Activated CD8-positive, alpha-beta T cell treated with anti-CD3 and anti-CD28 coated beads for 36 hours (primary cell): ENCODE measurements at regions not wholly inside any gene's neighbourhood (a gene's known extent, or its start where the extent isn't known, plus 50 kb on each side); places are given as distances from the start of the nearest gene placed in this dataset.

Source experiments
- ATAC-seq: fragments of 200-7000 bp; cut with Tn5 transposase; one replicate; pipeline ENCODE4 v1.10.0; 2021; ENCODE audit warnings: mild to moderate bottlenecking, moderate library complexity
- CTCF ChIA-PET: fragments of 350-600 bp; sonication (Branson Sonifier 250); formaldehyde crosslinking; loops from one replicate; lab custom pipeline; 2021; ENCODE audit warnings: antibody characterized with exemption; lab: Charles Lee
- POLR2A ChIA-PET: fragments of 350-600 bp; sonication (Branson Sonifier 250); formaldehyde crosslinking; loops from one replicate; lab custom pipeline; 2021; ENCODE audit warnings: antibody characterized with exemption; lab: Charles Lee
- DNase-seq: peaks from one replicate; pipeline ENCODE4 v3.0.0-alpha.2; 2020
- H3K27ac Mint-ChIP-seq: one replicate; pipeline ENCODE4 v1.8.0; 2021; ENCODE audit warnings: mild to moderate bottlenecking, mixed read lengths
- H3K27me3 Mint-ChIP-seq: one replicate; pipeline ENCODE4 v1.8.0; 2021; ENCODE audit warnings: mixed read lengths
- H3K36me3 Mint-ChIP-seq: one replicate; pipeline ENCODE4 v1.8.0; 2021; ENCODE audit warnings: low read depth, mixed read lengths
- H3K4me1 Mint-ChIP-seq: one replicate; pipeline ENCODE4 v1.8.0; 2021; ENCODE audit warnings: low read depth, mixed read lengths
- H3K4me3 Mint-ChIP-seq: one replicate; pipeline ENCODE4 v1.8.0; 2021; ENCODE audit warnings: mild to moderate bottlenecking, moderate library complexity, mixed read lengths
- H3K9me3 Mint-ChIP-seq: one replicate; pipeline ENCODE4 v1.8.0; 2021; ENCODE audit warnings: mixed read lengths
- intact Hi-C: fragments of 100-400 bp; cut with micrococcal nuclease; formaldehyde crosslinking; loops from one replicate; pipeline ENCODE4 v1.10.0; 2022
- TF ChIP-seq, protein P1 (sequence below): fragments of 200-600 bp; IDR thresholded peaks from one replicate; pipeline ENCODE4 v1.8.0; 2022; ENCODE audit warnings: antibody characterized with exemption, mild to moderate bottlenecking

DNA sequence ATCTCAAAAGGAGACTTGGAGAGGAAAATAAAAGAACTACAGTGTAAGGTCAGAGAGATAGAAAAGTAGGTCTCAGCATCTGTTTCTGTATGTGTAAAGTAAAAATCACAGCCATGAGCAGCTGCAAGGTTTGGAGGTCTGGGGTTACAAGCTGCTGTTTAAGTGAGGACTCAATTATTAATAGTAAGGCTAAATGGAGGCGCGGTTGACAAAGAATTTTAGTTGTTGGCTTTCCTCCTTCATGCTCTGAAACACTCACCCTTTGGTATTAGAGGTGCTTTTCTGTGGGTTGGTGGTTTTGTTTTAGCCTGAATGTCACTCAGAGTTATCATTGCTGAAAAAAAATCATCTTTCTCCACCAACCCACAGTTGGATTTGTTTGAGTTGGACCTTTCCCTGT is 59.8 kb upstream of the HAO2 start:
- ATAC-seq (no peak), DNase-seq (no peak)
- CTCF ChIA-PET, result no interaction called here
- intact Hi-C loops, result no loop called here
- Mint-ChIP-seq H3K36me3 (no peaks in the 10 kb centered on the region), H3K27me3 (peaks cover 27% of the 10 kb centered on the region), H3K4me3 (no peak overlapping the region), H3K4me1 (no peaks in the 10 kb centered on the region), H3K27ac (no peak overlapping the region), H3K9me3 (no peaks in the 10 kb centered on the region)
- TF ChIP-seq, protein P1, sequence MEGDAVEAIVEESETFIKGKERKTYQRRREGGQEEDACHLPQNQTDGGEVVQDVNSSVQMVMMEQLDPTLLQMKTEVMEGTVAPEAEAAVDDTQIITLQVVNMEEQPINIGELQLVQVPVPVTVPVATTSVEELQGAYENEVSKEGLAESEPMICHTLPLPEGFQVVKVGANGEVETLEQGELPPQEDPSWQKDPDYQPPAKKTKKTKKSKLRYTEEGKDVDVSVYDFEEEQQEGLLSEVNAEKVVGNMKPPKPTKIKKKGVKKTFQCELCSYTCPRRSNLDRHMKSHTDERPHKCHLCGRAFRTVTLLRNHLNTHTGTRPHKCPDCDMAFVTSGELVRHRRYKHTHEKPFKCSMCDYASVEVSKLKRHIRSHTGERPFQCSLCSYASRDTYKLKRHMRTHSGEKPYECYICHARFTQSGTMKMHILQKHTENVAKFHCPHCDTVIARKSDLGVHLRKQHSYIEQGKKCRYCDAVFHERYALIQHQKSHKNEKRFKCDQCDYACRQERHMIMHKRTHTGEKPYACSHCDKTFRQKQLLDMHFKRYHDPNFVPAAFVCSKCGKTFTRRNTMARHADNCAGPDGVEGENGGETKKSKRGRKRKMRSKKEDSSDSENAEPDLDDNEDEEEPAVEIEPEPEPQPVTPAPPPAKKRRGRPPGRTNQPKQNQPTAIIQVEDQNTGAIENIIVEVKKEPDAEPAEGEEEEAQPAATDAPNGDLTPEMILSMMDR, result no peak
- POLR2A ChIA-PET, result no interaction called here

DNA sequence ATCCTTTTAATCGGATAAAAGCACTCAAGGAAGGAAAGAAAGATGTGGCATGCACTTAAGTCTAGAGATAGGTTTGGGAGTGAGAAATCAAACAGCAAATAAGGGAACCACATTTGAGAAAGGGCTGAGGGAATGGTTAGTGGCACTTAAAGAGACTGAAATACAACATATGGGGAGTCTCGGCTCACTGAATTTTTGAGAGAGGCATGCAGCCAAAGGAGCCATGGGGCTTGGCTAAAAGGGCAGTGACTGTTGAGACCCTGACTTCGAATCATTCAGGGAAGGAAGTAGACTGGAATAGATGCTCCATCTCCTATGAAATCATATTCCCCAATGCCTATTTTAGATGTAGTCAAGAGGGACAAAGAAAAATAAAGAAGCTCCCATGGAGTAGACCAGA is 58.3 kb upstream of the HAO2 start:
- Mint-ChIP-seq H3K4me3 (no peak overlapping the region), H3K27me3 (peaks cover 27% of the 10 kb centered on the region), H3K9me3 (no peaks in the 10 kb centered on the region), H3K4me1 (no peaks in the 10 kb centered on the region), H3K36me3 (no peaks in the 10 kb centered on the region), H3K27ac (no peak overlapping the region)
- no peak for ATAC-seq
- DNase-seq, result no peak
- POLR2A ChIA-PET, result no interaction called here
- intact Hi-C loops, result no loop called here
- TF ChIP-seq, protein P1, result no peak
- CTCF ChIA-PET, result no interaction called here

DNA sequence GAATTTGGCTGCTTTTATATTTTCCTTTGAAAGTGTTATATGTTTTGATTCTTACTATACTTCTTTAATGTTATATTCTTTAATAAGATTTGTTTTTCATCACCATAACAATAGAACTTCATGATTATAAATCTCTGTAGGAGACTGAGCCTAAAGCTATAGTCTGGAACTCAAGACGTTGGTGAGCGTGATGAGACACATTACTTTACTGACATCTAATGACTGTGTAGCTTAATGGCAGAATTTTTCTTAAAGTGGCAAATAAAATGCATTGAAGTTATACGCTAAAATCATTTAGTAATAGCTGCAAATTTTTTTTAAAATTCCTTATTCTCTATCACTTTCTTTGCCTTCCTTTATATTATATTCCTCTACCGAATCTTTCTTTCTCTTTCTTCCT is 56.1 kb upstream of the HAO2 start:
- DNase-seq (no peak), ATAC-seq (no peak)
- TF ChIP-seq, protein P1, result no peak
- H3K9me3 Mint-ChIP-seq, result no peaks in the 10 kb centered on the region
- intact Hi-C loops, result no loop called here
- no peaks in the 10 kb centered on the region for H3K4me1 Mint-ChIP-seq
- H3K36me3 Mint-ChIP-seq, result no peaks in the 10 kb centered on the region
- H3K4me3 Mint-ChIP-seq, result no peak overlapping the region
- POLR2A ChIA-PET, result no interaction called here
- H3K27me3 Mint-ChIP-seq, result peaks cover 18% of the 10 kb centered on the region
- CTCF ChIA-PET, result interaction anchor here (0.9 to 1.1 kb wide), 2 partner anchors 37 to 58 kb away, joined by 3 read pairs; no protein-coding TSS in a partner anchor
- H3K27ac Mint-ChIP-seq, result no peak overlapping the region

DNA sequence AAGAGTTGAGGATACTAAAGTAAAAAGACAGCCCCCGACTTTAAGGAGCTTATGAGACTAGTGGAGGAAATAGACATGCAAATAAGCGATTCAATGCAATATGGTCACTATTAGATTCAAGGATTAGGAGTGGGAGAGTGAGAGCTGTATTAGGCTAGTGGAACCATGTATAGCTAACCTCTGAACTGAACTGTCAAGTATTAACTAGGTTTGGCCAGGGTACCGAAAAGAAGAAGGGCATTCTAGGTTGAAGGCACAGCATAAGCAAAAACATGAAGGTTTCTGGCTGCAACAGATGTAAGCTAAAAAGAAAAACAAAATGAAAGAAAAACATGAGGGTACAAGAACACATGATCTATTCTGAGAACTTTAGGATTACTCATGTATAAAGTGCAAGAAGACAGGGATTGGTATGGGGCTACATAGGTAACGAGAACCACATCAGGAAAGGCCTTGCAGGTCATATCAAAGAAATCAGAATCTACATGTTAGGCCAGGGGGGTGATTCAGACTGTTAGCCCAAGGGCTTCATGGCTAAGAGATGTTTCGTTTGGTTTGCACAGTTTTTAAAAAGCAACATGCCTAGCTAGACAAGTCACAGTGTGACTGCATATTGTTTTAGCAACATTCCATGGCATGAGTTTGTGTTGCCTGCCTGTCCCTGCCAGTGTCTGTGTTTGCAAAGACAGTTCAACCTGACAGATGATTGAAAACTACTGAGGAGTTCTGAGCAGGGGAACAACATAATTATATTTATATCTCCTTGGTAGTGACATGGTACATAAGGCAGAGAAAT is 54.4 kb upstream of the HAO2 start:
- intact Hi-C loops, result no loop called here
- no peak for ATAC-seq
- H3K9me3 Mint-ChIP-seq, result no peaks in the 10 kb centered on the region
- no peak overlapping the region for H3K27ac Mint-ChIP-seq
- peaks cover 8% of the 10 kb centered on the region for H3K27me3 Mint-ChIP-seq
- CTCF ChIA-PET, result interaction anchor here (1.4 to 2.1 kb wide), 2 partner anchors 13 to 39 kb away, joined by 3 to 8 read pairs; no protein-coding TSS in a partner anchor
- no peaks in the 10 kb centered on the region for H3K4me1 Mint-ChIP-seq
- H3K4me3 Mint-ChIP-seq, result no peak overlapping the region
- DNase-seq, result no peak
- H3K36me3 Mint-ChIP-seq, result no peaks in the 10 kb centered on the region
- TF ChIP-seq, protein P1, result no peak
- POLR2A ChIA-PET, result no interaction called here

DNA sequence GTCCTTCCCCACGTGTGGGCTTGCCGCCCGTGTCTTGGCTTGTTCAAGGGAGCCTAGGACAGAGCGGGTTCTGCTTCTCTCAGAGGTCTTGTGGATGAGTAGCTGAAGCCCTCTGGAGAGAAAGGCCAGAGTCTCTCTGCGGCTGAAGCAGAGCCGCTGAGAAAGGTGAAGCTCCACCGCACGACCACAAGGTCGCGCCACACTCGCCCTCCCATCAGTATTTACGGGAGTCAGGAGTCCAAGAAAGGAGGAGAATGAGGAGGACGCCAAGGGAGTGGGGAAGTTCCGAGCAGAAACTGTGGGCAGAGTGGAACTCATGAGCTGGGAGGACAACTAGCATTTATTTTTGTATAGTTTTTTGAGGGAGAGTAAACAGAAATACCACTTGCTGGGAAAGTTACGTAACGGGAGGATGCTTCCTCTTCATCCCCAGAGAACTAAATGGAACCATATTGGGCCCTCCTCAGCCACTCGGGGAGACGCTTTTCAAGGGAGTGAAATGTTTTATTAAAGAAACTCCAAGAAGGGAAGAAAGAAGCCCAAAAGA is 51.6 kb upstream of the HAO2 start:
- intact Hi-C loops, result no loop called here

More for the DNA sequence above, 51.6 kb upstream of the HAO2 start:
- H3K27me3 Mint-ChIP-seq, result peaks cover 4% of the 10 kb centered on the region
- no peak for DNase-seq
- ChIA-PET POLR2A (no interaction called here), CTCF (interaction anchor here (1.1 kb wide), 1 partner anchor 365 kb away, joined by 3 read pairs; no protein-coding TSS in a partner anchor)
- ATAC-seq, result no peak
- H3K9me3 Mint-ChIP-seq, result no peaks in the 10 kb centered on the region
- H3K4me1 Mint-ChIP-seq, result no peaks in the 10 kb centered on the region
- TF ChIP-seq, protein P1, result no peak
- H3K4me3 Mint-ChIP-seq, result no peak overlapping the region
- H3K27ac Mint-ChIP-seq, result no peak overlapping the region
- H3K36me3 Mint-ChIP-seq, result no peaks in the 10 kb centered on the region
